SIG-M5 treated with dmso at 0.1 percent for 504 hours (cell line): ENCODE measurements at regions not wholly inside any gene's neighbourhood (a gene's known extent, or its start where the extent isn't known, plus 50 kb on each side); places are given as distances from the start of the nearest gene placed in this dataset.

Experiments used
- DNase-seq: peaks from one replicate; lab custom pipeline; 2025; ENCODE audit not compliant: unreplicated experiment; lab: John Stamatoyannopoulos, UW

DNA sequence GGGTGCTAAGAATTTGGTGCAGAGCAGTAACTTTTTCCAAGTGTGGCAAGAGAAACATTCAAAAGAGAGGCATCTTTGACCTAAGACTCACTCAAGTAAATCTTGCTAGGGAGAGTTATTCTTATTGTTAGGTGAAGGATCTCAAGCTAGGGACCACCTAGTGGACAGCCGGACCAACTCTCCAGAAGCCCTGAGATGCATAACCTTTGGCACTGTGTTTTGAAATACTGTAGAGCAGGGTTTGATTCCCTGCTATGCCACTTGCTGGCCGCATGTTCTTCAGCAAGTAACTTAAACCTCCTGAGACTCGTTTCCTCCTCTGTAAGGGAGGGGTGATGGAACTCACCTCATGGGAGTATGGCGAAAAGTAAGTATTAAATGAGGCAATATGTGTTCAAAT, 336.1 kb upstream of the ADAMTSL1 start:
- no peak for DNase-seq

DNA sequence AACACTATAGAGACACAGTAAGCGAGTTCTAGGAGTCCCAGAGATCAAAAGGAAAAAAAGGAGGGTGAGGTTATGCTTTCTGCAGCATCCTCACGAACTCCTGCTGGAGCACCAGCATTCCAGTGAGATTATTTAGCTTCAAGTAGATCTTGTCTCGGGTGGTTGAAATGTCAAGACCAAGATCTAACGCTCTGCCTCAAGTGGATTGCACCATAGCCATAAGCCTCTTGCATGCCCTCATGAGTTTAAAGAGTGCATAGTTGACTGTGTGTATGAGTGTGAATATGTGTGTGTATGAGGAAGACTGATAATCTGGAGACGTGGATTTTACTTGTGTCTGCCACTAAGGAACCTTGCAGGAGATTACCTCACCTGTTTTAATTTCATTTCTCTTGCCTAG, 335.3 kb upstream of the ADAMTSL1 start:
- DNase-seq, result no peak

GRCh38 chr9:18141681-18142080, 332.3 kb upstream of the ADAMTSL1 start:
- DNase-seq, result no peak

DNA sequence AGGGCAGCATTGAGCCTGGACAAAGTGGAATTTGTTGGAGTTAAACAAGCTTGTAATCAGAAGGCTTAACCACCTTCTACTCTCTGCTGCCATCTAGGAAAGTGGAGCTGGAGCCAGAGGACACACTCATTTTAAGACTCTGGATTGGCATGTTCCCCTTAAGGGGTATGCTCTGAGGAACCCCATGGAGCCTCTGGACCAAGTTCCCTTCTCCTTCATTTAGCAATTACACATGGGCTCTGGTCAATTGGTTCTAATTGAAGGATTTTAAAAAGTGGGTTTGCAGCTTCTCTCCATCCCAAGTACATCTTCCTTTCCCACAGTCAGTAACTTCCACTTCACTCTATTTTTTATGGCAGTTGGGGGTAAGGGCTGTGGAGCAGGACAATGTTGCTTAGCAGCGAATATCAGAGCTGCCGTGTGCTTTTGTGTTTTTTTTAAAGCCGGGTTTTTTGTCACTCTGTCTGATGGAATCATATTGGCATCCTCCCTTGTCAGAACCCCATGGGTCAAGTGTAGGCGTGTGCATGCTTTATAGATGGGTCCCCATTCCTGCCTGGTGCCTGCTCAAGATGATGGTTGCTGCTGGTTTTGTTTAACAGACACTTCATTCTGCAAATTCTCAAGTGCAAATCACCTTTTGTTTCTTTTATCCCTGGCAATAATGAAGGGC, 330.7 kb upstream of the ADAMTSL1 start:
- DNase-seq, result no peak

GRCh38 chr9:18146329-18146728, 327.6 kb upstream of the ADAMTSL1 start:
- no peak for DNase-seq

DNA sequence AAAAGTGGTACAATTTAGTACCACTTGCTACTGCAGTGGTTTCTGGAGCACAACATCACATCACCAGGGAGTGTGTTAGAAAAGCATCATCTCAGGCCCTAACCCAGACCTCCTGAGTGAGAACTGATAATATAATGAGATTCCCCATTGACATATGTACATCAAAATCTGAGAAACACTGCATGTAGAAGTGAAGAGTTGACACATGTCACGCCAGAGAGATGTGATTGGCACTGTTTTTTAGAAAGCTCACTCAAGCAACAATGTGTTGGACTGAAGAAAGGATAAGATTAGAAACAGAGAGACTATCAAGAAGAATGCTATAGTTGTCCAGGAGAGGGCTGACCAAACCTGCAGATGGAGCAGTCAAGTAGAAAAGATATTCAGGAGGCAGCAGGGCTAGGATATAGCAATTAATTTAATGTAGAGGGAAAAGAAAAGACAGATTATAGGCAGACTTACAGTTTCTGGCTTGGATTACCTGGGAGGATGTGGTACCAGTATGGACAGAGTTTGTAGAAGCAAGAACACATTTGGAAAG, 324.4 kb upstream of the ADAMTSL1 start:
- DNase-seq, result no peak

DNA sequence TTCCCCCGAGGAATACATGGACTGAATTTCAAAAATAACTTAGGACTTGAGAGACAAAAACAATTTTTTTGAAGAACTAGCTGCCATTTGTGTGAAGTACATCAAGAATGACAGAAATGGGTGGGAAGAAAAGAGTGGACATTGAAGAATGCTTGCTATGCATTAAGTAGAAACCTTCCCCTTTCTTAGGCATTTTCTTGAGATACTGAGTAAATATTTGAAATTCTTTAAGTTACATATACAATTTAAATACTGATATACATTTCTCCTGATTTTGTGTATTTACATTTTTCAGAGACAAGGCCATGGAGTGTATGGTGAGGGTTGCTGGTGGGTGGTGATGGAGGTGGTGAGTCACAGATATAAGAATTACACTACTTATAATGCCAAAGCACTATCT, 319.3 kb upstream of the ADAMTSL1 start:
- no peak for DNase-seq

GRCh38 chr9:18159254-18159653, 314.7 kb upstream of the ADAMTSL1 start:
- DNase-seq, result no peak

DNA sequence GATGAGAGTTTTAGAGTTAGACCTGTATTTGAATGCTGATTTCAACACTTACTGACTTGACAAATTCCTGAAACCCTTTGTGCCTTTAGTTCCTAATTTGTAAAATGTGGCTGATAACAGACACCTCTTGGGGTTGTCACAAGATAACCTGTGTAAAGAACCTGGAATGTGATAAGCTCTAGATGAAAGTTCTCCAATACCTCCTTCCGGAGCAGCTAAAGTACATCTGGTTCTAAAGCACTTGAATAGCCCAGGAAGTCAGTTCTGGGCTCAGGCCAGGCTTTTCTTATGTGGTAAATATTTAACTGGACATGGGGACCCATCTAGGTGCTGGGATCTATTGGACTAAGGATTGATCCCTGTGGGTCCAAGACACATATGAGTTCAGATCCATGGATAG, 310.8 kb upstream of the ADAMTSL1 start:
- DNase-seq, result no peak

DNA sequence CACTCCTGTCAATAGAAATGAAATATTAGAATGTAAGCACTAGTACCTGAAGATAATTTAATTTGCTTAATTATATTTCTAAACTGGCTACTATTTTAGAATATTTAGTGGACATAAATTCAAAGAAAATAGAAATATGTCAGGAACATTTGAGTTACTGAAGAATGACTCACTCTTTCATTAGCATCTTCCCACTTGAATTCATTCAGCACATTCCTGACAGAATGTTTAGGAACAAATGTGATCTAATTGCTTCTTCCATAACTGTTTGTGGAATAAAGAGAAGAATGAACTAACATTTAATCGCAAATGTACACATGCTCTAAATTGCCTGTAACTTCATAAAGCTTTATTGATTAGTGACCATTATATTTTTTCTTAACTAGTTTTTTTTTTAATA, 306.2 kb upstream of the ADAMTSL1 start:
- DNase-seq, result no peak

DNA sequence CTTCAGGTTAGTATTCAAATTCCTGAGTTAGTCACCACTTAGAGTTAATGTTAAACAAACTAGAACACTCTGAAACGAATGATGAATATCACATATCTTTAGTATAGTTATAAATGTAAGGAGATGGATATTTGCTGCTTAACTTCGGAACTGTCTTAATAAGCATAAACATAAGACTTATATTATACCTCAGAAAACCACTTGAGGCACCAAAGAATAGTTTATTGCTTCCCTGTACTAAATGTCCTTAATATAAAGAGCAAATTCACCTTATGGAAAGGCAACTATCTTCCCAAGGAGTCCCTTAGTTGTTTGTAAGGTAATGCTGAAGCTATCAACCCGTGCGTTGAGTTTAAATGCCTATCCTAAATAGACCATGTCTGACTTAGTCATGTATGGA, 300.0 kb upstream of the ADAMTSL1 start:
- no peak for DNase-seq

DNA sequence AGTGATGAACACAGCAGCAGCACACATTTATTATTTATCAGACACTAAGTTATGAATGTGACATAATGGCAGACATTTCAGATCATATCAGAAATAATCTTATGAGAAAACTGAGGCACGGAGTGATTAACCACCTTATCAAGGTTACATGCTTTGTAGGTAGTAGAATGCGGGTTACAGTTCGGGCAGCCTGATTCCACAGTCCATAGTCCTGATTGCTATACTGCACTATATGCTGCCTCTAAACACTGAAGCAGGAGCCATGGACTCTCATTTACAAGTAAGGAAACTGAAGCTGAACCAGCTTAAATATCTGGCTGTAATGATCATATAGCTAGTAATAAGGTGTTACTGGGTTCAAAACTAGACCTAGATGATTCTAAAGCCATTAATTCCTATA, 291.3 kb upstream of the ADAMTSL1 start:
- DNase-seq, result no peak

- no peak for DNase-seq
These were observed 290.0 kb upstream of the ADAMTSL1 start for GRCh38 chr9:18183974-18184373.

GRCh38 chr9:18184401-18184800, 289.6 kb upstream of the ADAMTSL1 start:
- DNase-seq, result no peak

- DNase-seq, result no peak
These were observed 288.8 kb upstream of the ADAMTSL1 start for GRCh38 chr9:18185196-18185595.

DNA sequence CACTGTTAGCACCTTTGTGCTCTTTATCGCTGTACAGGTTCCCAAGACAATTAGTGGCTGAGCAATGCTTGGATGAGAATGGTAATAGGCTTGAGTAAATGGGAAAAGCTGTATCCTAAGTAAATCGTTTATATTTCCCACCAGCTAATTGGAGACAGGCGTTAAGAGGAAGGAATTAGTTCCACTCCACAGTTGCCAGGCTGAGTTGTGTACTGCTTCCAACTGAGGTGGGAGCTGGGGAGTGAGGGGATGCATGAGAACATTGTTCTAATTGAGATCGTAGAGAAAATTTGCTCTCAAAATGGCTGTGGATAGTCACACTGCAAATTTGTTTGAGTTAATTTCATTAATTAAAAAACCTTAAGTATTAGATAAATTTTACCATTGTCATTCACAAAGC, 285.0 kb upstream of the ADAMTSL1 start:
- no peak for DNase-seq

DNA sequence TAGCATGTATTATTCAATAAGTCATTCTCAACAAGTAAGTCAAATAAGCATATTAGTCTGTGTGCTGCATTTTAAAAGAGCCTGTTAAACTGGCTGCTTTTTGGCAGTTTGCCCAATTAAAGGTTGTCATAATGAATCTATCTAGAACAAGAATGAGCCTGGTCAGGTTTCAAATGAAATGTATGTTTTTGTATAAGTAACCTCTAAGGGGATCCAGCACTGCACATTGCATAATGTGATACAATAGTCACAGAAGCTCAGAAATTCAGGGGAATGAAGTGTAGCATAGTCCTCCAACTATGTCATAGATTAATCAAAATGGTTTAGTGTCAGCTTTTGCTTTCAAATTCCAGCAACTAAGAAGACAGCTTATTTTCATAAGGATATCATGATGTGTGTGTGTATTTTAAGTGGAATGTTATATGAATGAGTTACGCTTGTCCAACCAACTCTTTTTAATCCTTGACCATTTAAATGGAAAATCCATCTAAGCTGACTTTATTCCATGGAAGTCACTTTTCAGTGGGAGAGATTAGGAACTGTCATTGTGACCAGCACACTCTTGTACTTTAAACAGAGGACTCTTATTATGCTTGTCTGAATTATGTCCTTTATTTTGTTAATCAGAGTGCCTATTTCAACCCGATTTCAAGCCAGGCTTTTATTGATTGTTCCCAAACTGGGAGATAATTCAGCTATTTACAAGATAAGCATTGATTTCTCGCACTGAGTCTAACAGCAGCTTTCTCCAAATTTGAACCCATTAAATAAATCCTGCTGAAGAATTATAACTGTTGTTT, 283.9 kb upstream of the ADAMTSL1 start:
- no peak for DNase-seq

GRCh38 chr9:18190671-18191374, 283.1 kb upstream of the ADAMTSL1 start:
- no peak for DNase-seq

DNA sequence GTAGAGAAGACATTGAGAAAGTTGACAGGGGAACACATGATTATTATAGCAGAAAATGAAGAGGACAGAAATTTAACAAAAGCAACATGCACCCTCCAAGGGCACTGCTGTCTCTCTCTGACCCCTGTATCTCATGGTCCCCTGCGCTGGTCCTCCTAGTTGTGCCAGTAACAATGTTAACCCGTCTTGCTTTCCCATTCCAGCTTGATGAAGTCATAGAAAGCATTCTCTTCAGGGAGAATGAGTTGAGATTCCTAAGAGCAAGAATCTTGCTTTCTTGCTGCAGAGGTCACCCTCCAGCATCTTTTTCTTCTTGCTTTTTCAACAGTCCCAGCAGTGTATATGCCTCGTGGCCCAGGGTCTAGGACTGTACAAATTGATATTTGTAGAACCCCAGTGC, 279.6 kb upstream of the ADAMTSL1 start:
- DNase-seq, result no peak

DNA sequence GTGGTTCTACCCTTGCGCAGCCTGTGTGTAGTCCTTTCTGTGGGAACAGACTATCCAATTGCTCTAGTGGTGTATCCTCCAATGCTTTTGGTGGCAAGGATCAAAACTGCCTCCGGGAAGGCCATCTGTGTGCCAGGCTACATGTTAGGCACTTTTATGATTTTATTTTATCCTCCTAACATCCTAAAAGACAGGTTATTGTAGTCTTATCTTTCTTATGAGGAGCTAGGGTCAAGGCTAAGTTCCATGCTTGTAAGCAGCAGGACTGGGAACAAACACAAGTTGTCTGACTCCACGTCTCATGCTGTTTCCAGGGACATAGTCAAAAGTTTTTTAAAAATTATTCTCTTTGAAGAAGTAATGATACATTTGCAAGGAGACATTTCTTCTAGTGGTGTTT, 278.7 kb upstream of the ADAMTSL1 start:
- DNase-seq, result no peak

DNA sequence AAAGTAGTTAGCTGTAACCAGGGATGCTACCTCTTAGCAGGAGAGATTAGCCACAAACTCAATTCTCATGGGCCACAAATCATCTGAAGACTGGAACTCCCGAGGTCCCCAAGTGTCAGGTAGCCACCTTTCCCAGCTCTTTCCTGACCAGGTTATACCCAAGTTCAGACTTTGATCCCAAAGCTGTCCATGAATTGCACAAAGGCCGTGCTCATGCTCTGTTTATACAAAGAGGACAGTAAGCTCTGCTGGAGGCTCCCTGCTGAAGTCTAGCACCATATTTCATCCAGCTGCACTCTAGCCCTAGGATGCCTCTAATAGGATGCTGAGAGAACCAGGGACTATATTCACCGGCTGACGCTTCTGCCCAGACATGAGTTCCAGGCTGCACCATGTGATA, 271.0 kb upstream of the ADAMTSL1 start:
- no peak for DNase-seq

DNA sequence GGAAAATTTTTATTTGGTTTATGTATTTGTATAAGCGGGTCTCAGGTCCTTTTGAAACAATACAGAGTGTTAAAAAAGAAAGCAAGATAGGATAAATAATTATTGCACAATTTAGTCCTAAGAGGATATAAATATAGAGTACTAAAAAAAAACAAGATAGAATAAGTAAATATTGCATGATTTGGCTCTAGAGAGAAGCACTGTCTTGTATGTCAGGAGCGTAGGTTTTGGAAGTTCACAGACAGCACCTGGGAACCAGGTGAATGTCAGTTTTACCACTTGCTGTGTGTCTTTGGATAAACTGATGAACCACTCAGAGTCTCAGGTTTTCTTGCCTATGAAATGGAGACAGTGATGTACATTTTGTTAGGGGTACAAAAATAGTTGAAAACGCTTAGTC, 266.2 kb upstream of the ADAMTSL1 start:
- no peak for DNase-seq
